ENCODE measurements at regions not wholly inside any gene's neighbourhood (a gene's known extent, or its start where the extent isn't known, plus 50 kb on each side); places are given as distances from the start of the nearest gene placed in this dataset.

- TF ChIP-seq CTCF (IDR thresholded peaks at IDR 0.05) (no peak), POLR2AphosphoS5 (IDR thresholded peaks at IDR 0.05; ENCODE audit: low read depth, low read length) (no peak), TCF7L2 (IDR thresholded peaks at IDR 0.05; ENCODE audit: low read depth, low read length) (no peak), SIN3A (IDR thresholded peaks at IDR 0.05; ENCODE audit: borderline replicate concordance, insufficient read depth, low read depth, low read length) (no peak)
Measured at GRCh38 chr13:68850160-68850559, 1257.5 kb upstream of the ATXN8OS start.
